Fibroblast of the aortic adventitia (primary cell): ENCODE measurements at regions not wholly inside any gene's neighbourhood (a gene's known extent, or its start where the extent isn't known, plus 50 kb on each side); places are given as distances from the start of the nearest gene placed in this dataset.

Experiments
- DNase-seq: peaks from one replicate; pipeline ENCODE4 v3.0.0-alpha.2; 2010; ENCODE audit warnings: low read depth
- H3K4me3 ChIP-seq: 2 replicates; pipeline ENCODE4 v1.5.1; 2011; ENCODE audit warnings: low read depth, mild to moderate bottlenecking, control low read depth, low read length, moderate library complexity
- TF ChIP-seq, protein P1 (sequence below): IDR thresholded peaks from 2 replicates; pipeline ENCODE4 v1.5.1; 2011; ENCODE audit warnings: mild to moderate bottlenecking, low read length, control low read depth, inconsistent platforms; ENCODE audit not compliant: insufficient read depth

DNA sequence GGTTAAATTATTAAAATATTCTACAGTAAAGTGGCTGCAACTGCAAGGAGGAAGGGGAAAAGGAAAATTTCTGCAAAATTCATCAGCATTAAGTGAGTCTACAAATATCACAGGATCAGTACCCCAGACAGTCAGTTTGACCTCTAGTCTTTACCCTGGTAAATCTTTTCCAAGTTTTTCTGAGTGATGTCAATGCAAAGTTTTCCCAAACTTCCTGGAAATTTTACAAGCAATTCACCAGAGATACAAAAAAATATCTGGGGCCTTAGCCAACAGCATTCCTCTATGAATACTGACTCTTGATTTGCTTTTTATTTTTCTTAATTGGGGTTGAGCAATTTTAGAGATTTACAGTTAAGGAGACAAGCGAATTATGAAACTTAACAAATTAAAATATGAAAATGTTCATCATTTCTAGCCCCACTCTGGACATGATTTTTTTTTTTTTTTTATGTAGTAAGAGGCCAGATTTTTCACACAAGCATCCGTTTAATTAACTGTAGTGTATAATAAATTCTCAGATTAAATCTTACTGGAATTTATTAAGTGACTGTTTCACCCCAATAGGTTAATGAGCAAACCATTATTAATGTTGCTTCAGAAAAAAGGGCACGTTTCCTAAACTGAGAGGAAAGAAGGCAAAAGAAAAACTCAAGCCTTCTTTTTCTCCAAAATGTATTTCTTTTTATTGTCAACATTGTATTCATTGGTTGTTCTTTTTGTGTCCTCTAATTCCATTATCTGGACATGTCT, 539.5 kb upstream of the FZD8 start:
- H3K4me3 ChIP-seq: peak overlapping the region; percentile 4
- peak; percentile 89 for DNase-seq
- TF ChIP-seq, protein P1, sequence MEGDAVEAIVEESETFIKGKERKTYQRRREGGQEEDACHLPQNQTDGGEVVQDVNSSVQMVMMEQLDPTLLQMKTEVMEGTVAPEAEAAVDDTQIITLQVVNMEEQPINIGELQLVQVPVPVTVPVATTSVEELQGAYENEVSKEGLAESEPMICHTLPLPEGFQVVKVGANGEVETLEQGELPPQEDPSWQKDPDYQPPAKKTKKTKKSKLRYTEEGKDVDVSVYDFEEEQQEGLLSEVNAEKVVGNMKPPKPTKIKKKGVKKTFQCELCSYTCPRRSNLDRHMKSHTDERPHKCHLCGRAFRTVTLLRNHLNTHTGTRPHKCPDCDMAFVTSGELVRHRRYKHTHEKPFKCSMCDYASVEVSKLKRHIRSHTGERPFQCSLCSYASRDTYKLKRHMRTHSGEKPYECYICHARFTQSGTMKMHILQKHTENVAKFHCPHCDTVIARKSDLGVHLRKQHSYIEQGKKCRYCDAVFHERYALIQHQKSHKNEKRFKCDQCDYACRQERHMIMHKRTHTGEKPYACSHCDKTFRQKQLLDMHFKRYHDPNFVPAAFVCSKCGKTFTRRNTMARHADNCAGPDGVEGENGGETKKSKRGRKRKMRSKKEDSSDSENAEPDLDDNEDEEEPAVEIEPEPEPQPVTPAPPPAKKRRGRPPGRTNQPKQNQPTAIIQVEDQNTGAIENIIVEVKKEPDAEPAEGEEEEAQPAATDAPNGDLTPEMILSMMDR: no peak

DNA sequence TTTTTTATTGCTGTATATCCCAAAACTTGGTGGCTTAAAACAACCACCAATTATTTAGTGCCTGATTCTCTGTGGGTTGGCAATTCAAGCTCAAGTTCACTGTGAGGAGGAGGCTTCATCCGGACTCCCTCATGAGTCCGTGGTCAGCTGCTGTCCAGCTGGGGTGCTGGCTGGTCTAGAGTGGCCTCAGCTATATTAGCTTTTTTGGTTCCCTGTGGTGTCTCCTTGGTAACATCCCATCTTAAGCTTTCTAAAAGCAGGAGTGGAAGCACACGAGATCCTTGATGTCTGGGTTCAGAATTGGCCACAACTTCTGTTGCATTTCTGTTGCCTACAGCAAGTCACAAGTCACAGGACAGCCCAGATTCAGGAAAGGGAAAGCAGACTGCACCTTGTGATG, 536.5 kb upstream of the FZD8 start:
- DNase-seq: no peak
- H3K4me3 ChIP-seq: no peak overlapping the region
- TF ChIP-seq, protein P1: no peak

DNA sequence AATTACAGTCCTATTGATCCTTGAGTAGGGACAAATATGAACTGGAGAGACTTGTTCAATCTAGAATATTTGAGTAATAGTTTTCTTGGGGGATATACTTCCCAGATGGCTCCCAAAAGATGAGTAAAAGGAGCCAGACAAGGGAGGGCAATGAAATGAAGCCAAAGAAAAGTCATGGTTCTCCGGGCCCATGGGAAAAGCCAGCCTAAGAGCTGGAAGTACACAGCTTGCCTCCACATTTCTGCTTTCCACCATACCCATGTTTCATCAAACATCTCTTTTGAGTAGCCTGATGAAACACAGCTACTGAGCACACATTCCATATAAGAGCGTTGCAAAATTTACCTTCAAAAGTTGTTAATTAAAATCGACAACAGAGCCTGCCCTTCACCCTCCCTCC, 535.0 kb upstream of the FZD8 start:
- DNase-seq: no peak
- H3K4me3 ChIP-seq: no peak overlapping the region
- TF ChIP-seq, protein P1: no peak

DNA sequence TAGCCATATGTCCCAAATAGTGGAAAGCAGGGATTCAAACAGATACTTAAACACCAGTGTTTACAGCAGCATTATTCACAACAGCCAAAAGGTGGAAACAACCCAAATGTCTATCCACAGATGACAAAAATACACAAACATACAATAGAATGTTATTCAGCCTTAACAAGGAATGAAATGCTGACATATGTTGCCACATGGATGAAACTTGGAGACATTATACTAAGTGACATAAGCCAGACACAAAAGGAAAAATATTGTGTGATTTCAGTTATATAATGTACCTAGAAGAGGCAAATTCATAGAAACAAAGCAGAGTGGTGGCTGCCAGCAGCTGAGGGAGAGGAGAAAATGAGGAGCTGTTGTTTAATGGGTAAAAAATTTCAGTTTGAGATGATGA, 533.9 kb upstream of the FZD8 start:
- no peak overlapping the region for H3K4me3 ChIP-seq
- TF ChIP-seq, protein P1: no peak
- DNase-seq: no peak

DNA sequence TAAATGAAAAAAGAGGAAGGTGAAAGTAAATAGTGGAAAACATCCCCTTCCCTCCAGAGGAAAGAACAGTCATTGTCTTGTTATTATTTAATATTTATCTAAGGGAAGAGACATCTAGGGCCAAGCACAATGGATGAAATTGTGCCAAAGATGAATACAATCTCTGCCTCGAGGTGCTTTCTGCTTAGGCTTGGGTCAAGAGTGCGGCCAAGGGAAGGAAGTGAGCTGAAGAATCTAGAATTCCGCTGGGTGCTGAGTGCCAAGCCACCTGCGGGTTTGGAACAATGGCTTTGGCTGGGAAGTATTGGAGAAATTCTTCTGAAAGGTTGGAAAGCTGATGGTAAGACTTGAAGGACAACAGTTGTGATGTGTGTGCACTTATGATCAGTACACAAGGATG, 531.3 kb upstream of the FZD8 start:
- TF ChIP-seq, protein P1: no peak
- no peak overlapping the region for H3K4me3 ChIP-seq
- peak; percentile 61 for DNase-seq

DNA sequence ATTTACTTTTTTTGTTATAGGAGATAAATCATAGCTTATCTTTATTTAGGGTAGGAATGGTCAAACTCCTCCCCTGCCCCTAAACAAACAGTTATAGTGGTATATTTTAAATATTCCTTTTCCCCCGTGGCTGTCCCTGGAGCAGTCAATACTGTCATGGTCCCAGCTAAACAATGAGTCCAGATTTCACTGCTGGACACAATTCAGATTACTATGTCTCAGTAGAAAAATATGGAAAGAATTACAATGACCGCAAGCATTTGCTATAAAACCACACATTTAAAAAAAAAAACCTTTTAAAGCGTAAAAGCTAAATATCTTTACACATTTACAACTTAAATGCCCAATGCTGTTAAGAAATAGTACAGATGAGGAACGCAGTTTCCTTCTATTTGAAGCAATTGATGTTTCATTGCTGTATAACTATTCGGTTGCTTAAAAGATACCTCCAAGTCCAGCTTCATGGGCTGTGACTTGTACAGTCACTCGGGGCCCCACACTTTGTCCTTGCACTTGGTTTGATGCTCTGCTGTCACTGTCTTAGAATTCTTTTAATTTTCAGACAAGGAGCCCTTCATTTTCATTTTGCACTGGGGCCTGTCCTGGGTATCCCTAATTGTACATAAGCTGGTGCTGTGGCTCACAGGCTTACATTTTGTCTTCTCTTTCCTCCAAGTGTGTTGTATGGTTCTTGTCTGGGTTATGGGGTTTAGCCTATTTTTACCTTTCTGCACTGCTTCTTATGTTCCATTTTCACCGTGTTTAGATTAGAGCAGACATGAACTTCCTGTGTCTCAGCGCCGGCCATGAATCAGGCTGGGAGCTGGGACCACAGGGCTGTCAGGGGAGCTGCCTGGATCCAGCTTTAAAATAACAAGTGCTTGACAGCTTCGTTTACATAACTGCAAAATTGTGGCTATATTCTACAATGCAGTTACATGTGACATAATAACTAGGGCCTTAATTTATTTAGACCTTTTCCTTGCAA, 530.2 kb upstream of the FZD8 start:
- H3K4me3 ChIP-seq: no peak overlapping the region
- TF ChIP-seq, protein P1: no peak

More for the DNA sequence above, 530.2 kb upstream of the FZD8 start:
- peak; percentile 92 for DNase-seq
